GM13976 (cell line): ENCODE measurements at regions not wholly inside any gene's neighbourhood (a gene's known extent, or its start where the extent isn't known, plus 50 kb on each side); places are given as distances from the start of the nearest gene placed in this dataset.

Source experiments
- DNase-seq: peaks from one replicate; pipeline ENCODE4 v3.0.0; 2012; ENCODE audit warnings: low spot score
- in situ Hi-C: fragments of 300-500 bp; cut with MboI; formaldehyde crosslinking; loops from one replicate; pipeline ENCODE4 v1.12.0; 2022; ENCODE audit warnings: low sequenced_read_pairs, mixed read lengths, inconsistent platforms; ENCODE audit not compliant: unreplicated experiment
- TF ChIP-seq, protein P1 (sequence below): IDR thresholded peaks from 2 replicates; pipeline ENCODE4 v1.5.1; 2012; ENCODE audit warnings: borderline replicate concordance, mild to moderate bottlenecking; ENCODE audit not compliant: insufficient read depth; ENCODE audit errors: extremely low read depth, missing control alignments, control extremely low read depth

DNA sequence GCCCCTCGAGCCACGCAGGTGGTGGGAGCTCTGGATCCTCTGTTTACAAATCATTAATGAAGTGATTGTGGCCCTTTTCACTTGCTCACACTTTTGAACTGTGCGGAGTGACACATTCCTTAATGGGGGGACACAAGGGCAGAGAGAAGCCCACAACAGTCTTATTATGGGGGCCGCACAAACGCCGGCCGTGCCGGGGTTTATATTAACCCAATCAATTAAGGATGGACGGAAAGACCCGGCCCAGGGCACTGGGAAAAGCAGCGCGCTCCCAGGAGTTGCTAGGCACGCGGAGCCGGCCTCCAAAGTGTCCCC is 634.8 kb downstream of the IRX1 start:
- in situ Hi-C loops: no loop called here

DNA sequence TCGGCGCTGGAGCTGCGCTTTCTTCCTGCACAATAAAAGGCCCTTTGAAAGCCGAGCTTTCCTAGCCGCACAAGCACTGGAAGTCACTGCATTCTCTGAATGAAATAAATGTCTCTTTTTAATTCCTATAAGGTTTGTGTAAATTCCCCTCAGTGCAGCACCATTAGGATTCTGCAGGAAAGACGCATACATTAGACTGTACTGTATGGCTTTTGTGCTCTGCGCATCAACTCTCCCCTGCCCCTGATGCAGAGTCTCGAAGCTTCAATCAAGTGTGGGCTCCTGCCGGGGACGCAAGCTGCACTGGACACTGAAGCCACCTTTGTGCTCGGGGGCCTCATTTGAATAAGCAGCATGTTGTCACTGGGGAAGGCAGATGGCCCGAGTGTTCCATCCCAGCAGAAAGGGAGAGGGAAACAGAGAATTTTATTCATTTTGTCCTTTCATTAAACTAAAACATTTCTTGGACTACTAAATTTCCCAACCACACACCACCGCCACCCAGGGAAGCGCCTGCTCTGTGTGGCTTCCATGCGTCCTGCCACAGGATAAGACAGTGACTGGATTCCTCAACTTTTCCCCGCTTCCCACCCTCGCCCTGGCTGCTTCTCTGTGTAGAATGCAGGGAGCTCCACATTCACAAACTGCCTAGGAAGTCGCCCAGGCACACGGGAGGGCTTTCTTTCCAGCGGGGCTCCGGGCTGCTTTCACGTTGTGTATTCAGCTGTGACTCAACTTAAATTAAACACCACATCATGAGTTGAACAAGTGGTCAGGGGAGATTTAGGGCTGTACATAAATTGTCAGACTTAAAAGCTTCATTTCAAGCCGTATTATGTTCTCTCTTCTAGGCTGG is 635.4 kb downstream of the IRX1 start:
- DNase-seq: no peak
- TF ChIP-seq, protein P1, sequence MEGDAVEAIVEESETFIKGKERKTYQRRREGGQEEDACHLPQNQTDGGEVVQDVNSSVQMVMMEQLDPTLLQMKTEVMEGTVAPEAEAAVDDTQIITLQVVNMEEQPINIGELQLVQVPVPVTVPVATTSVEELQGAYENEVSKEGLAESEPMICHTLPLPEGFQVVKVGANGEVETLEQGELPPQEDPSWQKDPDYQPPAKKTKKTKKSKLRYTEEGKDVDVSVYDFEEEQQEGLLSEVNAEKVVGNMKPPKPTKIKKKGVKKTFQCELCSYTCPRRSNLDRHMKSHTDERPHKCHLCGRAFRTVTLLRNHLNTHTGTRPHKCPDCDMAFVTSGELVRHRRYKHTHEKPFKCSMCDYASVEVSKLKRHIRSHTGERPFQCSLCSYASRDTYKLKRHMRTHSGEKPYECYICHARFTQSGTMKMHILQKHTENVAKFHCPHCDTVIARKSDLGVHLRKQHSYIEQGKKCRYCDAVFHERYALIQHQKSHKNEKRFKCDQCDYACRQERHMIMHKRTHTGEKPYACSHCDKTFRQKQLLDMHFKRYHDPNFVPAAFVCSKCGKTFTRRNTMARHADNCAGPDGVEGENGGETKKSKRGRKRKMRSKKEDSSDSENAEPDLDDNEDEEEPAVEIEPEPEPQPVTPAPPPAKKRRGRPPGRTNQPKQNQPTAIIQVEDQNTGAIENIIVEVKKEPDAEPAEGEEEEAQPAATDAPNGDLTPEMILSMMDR: no peak
- in situ Hi-C loops: no loop called here

More for the DNA sequence above, 634.8 kb downstream of the IRX1 start:
- TF ChIP-seq, protein P1: no peak
- no peak for DNase-seq

GRCh38 chr5:4232084-4232483 is 636.5 kb downstream of the IRX1 start:
- DNase-seq: no peak
- in situ Hi-C loops: no loop called here
- TF ChIP-seq, protein P1: no peak

- in situ Hi-C loops: no loop called here
- TF ChIP-seq, protein P1: no peak
- no peak for DNase-seq
These were observed 638.0 kb downstream of the IRX1 start for GRCh38 chr5:4233671-4234070.

DNA sequence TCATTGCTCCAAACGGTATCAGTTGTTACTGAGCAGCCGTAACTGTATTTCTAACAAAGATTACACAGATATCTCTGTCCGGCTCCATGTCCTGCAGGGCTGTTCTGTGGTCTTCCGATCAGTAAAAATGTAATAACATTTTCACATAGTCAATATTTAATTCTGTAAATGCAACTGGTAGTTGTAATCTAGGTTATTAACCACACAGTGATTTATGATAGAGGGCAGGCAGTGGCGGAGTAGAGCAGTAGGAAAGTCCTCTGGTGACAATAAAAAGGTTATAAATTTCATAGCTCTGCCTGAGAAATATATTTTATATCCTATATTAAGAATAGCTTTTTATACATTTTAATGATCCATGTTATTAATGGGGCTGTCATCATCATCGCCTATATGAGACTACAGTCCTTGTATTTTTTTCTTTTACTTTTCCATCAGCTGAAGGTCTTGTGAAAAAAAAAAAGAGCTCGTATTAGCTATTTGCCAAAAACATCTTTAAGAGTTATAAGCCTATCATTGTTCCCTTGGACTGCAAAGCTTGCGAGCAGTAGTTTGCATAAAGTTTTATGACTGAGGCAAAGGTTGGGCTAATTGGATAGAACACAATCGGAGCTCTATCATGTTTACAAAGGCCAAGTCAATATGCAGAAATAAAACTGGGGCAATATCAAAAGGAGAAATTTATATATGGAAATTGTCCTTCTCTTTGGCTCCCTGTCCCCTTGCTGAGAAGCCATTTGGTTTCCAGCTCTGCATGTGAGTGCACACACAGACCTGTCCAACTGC is 648.0 kb downstream of the IRX1 start:
- TF ChIP-seq, protein P1: no peak
- in situ Hi-C loops: no loop called here
- DNase-seq: no peak

DNA sequence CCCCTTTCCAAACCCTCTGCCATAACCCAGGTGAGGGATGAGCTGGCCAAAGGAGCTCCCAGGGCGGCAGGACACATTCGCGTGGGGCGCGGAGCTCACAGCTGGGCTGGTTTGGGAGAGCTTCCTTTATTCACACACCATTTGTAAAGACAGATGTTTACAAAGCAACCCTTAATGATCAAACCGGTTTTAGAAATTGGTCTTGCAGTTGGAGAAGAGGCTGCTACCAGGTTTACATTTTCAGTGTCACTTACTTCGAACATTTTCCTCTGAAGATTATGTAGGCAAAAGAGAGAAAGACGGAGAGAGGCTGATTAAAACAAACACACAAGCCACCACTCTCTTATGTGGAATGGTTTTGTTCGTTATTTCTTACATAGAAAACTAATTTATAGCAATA is 648.7 kb downstream of the IRX1 start:
- DNase-seq: no peak
- TF ChIP-seq, protein P1: no peak
- in situ Hi-C loops: no loop called here
